ENCODE measurements at regions not wholly inside any gene's neighbourhood (a gene's known extent, or its start where the extent isn't known, plus 50 kb on each side); places are given as distances from the start of the nearest gene placed in this dataset.

- no peak overlapping the region for H3K4me3 ChIP-seq (ENCODE audit: low read length in 2 of 2)
- H3K9me3 ChIP-seq (ENCODE audit: control insufficient read depth in 2 of 2, low read length in 2 of 2) = peaks cover 2 to 3% of the 10 kb centered on the region in 2 donors
- no peaks in the 10 kb centered on the region for H3K27me3 ChIP-seq (ENCODE audit: control insufficient read depth in 2 of 2, insufficient read depth in 2 of 2, low read length in 2 of 2)
- no peaks in the 10 kb centered on the region for H3K4me1 ChIP-seq (ENCODE audit: control insufficient read depth in 2 of 2, insufficient read depth in 2 of 2, low read length in 2 of 2)
- no peak overlapping the region for H3K9ac ChIP-seq (ENCODE audit: low read depth in 1 of 2, low read length in 2 of 2)
- no peaks in the 10 kb centered on the region for H3K36me3 ChIP-seq (ENCODE audit: control insufficient read depth in 2 of 2, insufficient read depth in 2 of 2, low read length in 2 of 2)
- no peak overlapping the region for H3K27ac ChIP-seq (ENCODE audit: low read depth in 2 of 2, low read length in 2 of 2)
Observed at GRCh38 chr2:5905661-5906060, 213.5 kb downstream of the SOX11 start.

DNA sequence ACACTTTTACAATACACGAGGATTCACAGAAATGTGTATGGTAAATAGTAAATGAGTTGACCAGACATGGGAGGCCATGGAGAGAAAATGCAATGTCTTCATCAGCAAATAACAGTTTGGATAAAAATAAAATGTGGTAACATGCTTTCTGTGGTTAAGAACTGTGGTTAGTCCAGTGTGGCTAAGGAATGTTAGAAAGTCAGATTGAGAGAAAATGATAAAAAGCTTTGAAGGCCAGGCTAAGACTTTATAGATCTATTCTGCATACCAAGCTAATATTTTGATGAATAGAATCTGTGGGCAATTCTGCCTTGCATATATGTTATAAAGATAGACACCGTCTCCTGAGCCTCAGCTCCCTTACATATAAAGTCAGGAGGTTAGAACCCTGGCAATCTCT, 215.9 kb downstream of the SOX11 start:
- Histone ChIP-seq H3K9ac (ENCODE audit: low read depth in 1 of 2, low read length in 2 of 2) (no peak overlapping the region), H3K27ac (ENCODE audit: low read depth in 2 of 2, low read length in 2 of 2) (no peak overlapping the region), H3K9me3 (ENCODE audit: control insufficient read depth in 2 of 2, low read length in 2 of 2) (peaks cover 2 to 3% of the 10 kb centered on the region in 2 donors), H3K36me3 (ENCODE audit: control insufficient read depth in 2 of 2, insufficient read depth in 2 of 2, low read length in 2 of 2) (no peaks in the 10 kb centered on the region), H3K27me3 (ENCODE audit: control insufficient read depth in 2 of 2, insufficient read depth in 2 of 2, low read length in 2 of 2) (no peaks in the 10 kb centered on the region), H3K4me1 (ENCODE audit: control insufficient read depth in 2 of 2, insufficient read depth in 2 of 2, low read length in 2 of 2) (no peaks in the 10 kb centered on the region), H3K4me3 (ENCODE audit: low read length in 2 of 2) (no peak overlapping the region)

DNA sequence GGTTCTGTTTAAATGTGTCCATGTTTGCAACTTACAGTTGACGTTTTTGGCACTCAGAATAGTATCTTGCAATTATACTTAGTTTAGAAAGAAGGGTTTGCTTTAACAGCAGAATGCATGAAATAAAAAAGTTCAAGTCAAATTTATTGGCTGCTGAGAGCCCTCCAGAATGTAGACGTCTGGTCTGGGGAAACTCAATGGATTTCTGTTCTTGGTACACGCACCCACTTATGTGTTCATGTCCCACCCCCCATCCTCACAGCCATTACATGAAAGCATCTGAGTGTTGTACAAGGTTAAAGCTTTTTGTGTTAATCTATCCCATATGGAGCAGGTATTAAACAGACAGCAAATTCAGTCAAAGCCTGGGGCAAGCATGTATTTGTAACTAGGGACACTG, 219.5 kb downstream of the SOX11 start:
- Histone ChIP-seq H3K9me3 (ENCODE audit: control insufficient read depth in 2 of 2, low read length in 2 of 2) (peaks cover under 1 to 2% of the 10 kb centered on the region in 2 donors), H3K27me3 (ENCODE audit: control insufficient read depth in 2 of 2, insufficient read depth in 2 of 2, low read length in 2 of 2) (no peaks in the 10 kb centered on the region), H3K27ac (ENCODE audit: low read depth in 2 of 2, low read length in 2 of 2) (no peak overlapping the region), H3K9ac (ENCODE audit: low read depth in 1 of 2, low read length in 2 of 2) (no peak overlapping the region), H3K4me1 (ENCODE audit: control insufficient read depth in 2 of 2, insufficient read depth in 2 of 2, low read length in 2 of 2) (no peaks in the 10 kb centered on the region), H3K36me3 (ENCODE audit: control insufficient read depth in 2 of 2, insufficient read depth in 2 of 2, low read length in 2 of 2) (no peaks in the 10 kb centered on the region), H3K4me3 (ENCODE audit: low read length in 2 of 2) (no peak overlapping the region)

DNA sequence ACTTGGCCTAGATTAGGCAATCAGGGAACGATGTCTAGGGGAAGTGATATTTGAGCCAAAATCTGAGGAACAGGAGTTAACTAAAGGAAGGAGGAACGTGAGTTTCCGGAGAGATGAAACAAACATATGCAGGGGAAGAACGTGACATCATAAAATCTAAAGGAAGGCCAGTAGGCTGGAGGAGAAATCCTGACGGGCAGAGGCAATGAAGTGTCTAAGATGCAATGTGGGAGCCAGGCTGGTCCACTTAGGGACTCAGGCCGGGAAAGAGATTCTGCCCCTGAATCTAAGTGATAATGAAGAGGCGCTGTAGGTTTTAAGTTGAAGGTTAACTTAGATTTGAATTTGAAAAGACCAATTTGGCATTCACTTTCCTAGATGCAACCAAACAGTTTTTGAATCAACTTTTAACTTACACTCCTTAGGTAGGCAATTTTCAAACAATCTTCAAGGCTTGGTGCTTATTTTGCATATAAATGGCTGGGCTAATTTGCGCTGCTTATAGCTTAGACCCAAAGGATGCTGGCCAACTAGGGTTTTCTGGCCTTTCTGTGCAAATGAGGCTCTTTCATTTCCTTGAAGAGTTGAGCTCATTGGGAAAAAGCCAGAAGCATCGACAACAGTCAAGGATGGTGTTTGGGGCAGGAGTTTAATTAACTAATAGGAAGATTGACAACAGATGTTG, 221.7 kb downstream of the SOX11 start:
- H3K36me3 ChIP-seq (ENCODE audit: control insufficient read depth in 2 of 2, insufficient read depth in 2 of 2, low read length in 2 of 2) = no peaks in the 10 kb centered on the region
- H3K27me3 ChIP-seq (ENCODE audit: control insufficient read depth in 2 of 2, insufficient read depth in 2 of 2, low read length in 2 of 2) = no peaks in the 10 kb centered on the region
- no peak overlapping the region for H3K9ac ChIP-seq (ENCODE audit: low read depth in 1 of 2, low read length in 2 of 2)
- no peak overlapping the region for H3K4me3 ChIP-seq (ENCODE audit: low read length in 2 of 2)
- peaks cover 2 to 4% of the 10 kb centered on the region in 2 donors for H3K9me3 ChIP-seq (ENCODE audit: control insufficient read depth in 2 of 2, low read length in 2 of 2)
- H3K27ac ChIP-seq (ENCODE audit: low read depth in 2 of 2, low read length in 2 of 2) = no peak overlapping the region
- H3K4me1 ChIP-seq (ENCODE audit: control insufficient read depth in 2 of 2, insufficient read depth in 2 of 2, low read length in 2 of 2) = no peaks in the 10 kb centered on the region

DNA sequence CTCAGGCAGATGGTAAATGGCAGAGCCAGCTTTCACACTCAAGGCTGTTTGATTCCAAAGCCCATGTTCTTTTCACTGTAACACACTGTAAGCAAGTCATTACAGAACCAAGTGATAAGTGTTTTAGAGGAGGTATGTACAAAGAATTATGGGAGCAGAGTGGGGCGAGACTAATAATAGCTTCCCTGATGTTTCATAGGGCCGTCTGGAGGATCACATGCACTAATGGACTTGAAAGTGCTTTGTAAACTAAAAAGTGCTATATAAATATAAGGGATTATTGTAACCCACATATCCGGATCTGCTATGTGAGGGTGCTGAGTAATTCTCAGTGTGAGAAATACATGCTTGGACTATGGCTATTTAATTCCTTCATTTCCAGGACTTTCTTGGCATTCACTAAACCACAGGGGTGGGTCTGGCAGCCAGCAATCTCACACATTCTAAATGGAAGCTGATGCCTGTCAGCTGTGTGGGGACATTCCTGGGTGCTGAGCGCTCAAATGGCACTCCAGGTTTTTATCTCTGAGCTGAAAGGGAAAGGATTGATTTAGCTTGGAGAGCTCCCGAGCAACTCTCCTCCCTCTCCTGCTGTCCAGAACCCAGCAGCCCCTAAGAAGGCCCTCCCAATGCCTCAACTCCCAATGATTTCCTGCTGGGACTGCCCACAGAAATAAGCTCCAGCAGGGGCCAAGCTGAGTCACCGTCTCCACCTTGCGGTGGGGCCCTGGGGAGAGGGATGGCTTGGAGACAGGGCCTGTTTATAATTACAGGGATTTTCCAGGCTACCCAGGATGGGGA, 222.8 kb downstream of the SOX11 start:
- Histone ChIP-seq H3K27me3 (ENCODE audit: control insufficient read depth in 2 of 2, insufficient read depth in 2 of 2, low read length in 2 of 2) (no peaks in the 10 kb centered on the region), H3K36me3 (ENCODE audit: control insufficient read depth in 2 of 2, insufficient read depth in 2 of 2, low read length in 2 of 2) (no peaks in the 10 kb centered on the region), H3K4me1 (ENCODE audit: control insufficient read depth in 2 of 2, insufficient read depth in 2 of 2, low read length in 2 of 2) (no peaks in the 10 kb centered on the region), H3K27ac (ENCODE audit: low read depth in 2 of 2, low read length in 2 of 2) (no peak overlapping the region), H3K9ac (ENCODE audit: low read depth in 1 of 2, low read length in 2 of 2) (no peak overlapping the region), H3K4me3 (ENCODE audit: low read length in 2 of 2) (no peak overlapping the region), H3K9me3 (ENCODE audit: control insufficient read depth in 2 of 2, low read length in 2 of 2) (peaks cover 0 to 4% of the 10 kb centered on the region in 2 donors)

GRCh38 chr2:5915881-5916310, 223.7 kb downstream of the SOX11 start:
- Histone ChIP-seq H3K36me3 (ENCODE audit: control insufficient read depth in 2 of 2, insufficient read depth in 2 of 2, low read length in 2 of 2) (no peaks in the 10 kb centered on the region), H3K9ac (ENCODE audit: low read depth in 1 of 2, low read length in 2 of 2) (no peak overlapping the region), H3K4me1 (ENCODE audit: control insufficient read depth in 2 of 2, insufficient read depth in 2 of 2, low read length in 2 of 2) (no peaks in the 10 kb centered on the region), H3K27me3 (ENCODE audit: control insufficient read depth in 2 of 2, insufficient read depth in 2 of 2, low read length in 2 of 2) (no peaks in the 10 kb centered on the region), H3K27ac (ENCODE audit: low read depth in 2 of 2, low read length in 2 of 2) (no peak overlapping the region), H3K9me3 (ENCODE audit: control insufficient read depth in 2 of 2, low read length in 2 of 2) (peaks cover 0 to 4% of the 10 kb centered on the region in 2 donors), H3K4me3 (ENCODE audit: low read length in 2 of 2) (no peak overlapping the region)

GRCh38 chr2:5921081-5921642, 229.0 kb downstream of the SOX11 start:
- peaks cover 0 to 4% of the 10 kb centered on the region in 2 donors for H3K9me3 ChIP-seq (ENCODE audit: control insufficient read depth in 2 of 2, low read length in 2 of 2)
- no peak overlapping the region for H3K4me3 ChIP-seq (ENCODE audit: low read length in 2 of 2)
- H3K27ac ChIP-seq (ENCODE audit: low read depth in 2 of 2, low read length in 2 of 2) = no peak overlapping the region
- H3K36me3 ChIP-seq (ENCODE audit: control insufficient read depth in 2 of 2, insufficient read depth in 2 of 2, low read length in 2 of 2) = no peaks in the 10 kb centered on the region
- H3K9ac ChIP-seq (ENCODE audit: low read depth in 1 of 2, low read length in 2 of 2) = no peak overlapping the region
- no peaks in the 10 kb centered on the region for H3K27me3 ChIP-seq (ENCODE audit: control insufficient read depth in 2 of 2, insufficient read depth in 2 of 2, low read length in 2 of 2)
- no peaks in the 10 kb centered on the region for H3K4me1 ChIP-seq (ENCODE audit: control insufficient read depth in 2 of 2, insufficient read depth in 2 of 2, low read length in 2 of 2)

- H3K9me3 ChIP-seq (ENCODE audit: control insufficient read depth in 2 of 2, low read length in 2 of 2) = no peaks in the 10 kb centered on the region
- H3K27me3 ChIP-seq (ENCODE audit: control insufficient read depth in 2 of 2, insufficient read depth in 2 of 2, low read length in 2 of 2) = no peaks in the 10 kb centered on the region
- no peak overlapping the region for H3K9ac ChIP-seq (ENCODE audit: low read depth in 1 of 2, low read length in 2 of 2)
- no peaks in the 10 kb centered on the region for H3K36me3 ChIP-seq (ENCODE audit: control insufficient read depth in 2 of 2, insufficient read depth in 2 of 2, low read length in 2 of 2)
- no peaks in the 10 kb centered on the region for H3K4me1 ChIP-seq (ENCODE audit: control insufficient read depth in 2 of 2, insufficient read depth in 2 of 2, low read length in 2 of 2)
- H3K4me3 ChIP-seq (ENCODE audit: low read length in 2 of 2) = no peak overlapping the region
- no peak overlapping the region for H3K27ac ChIP-seq (ENCODE audit: low read depth in 2 of 2, low read length in 2 of 2)
Observed at GRCh38 chr2:5923957-5924945, 232.1 kb downstream of the SOX11 start.

DNA sequence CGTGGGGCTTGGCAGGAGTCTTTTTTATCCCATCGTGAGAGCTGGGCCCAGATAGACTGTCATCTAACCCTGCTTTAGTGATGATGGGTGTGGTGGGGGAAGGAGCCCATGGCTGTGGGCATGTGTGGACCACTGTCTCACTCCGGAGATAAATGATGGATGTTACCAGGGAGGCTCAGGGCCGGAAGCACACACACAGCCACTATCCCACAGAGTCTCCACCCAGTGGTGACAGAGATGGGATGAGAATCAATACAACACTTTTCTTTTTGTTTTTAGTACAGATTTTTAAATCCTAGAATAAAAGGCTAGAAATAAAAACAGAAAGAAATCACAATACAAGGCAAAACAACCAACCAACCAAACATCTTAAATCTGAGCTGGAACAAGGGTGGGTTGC, 233.4 kb downstream of the SOX11 start:
- no peaks in the 10 kb centered on the region for H3K4me1 ChIP-seq (ENCODE audit: control insufficient read depth in 2 of 2, insufficient read depth in 2 of 2, low read length in 2 of 2)
- no peak overlapping the region for H3K9ac ChIP-seq (ENCODE audit: low read depth in 1 of 2, low read length in 2 of 2)
- H3K9me3 ChIP-seq (ENCODE audit: control insufficient read depth in 2 of 2, low read length in 2 of 2) = no peaks in the 10 kb centered on the region
- no peaks in the 10 kb centered on the region for H3K36me3 ChIP-seq (ENCODE audit: control insufficient read depth in 2 of 2, insufficient read depth in 2 of 2, low read length in 2 of 2)
- no peak overlapping the region for H3K4me3 ChIP-seq (ENCODE audit: low read length in 2 of 2)
- no peak overlapping the region for H3K27ac ChIP-seq (ENCODE audit: low read depth in 2 of 2, low read length in 2 of 2)
- no peaks in the 10 kb centered on the region for H3K27me3 ChIP-seq (ENCODE audit: control insufficient read depth in 2 of 2, insufficient read depth in 2 of 2, low read length in 2 of 2)
